Muscle layer of colon (tissue), 2 donors: ENCODE measurements at regions not wholly inside any gene's neighbourhood (a gene's known extent, or its start where the extent isn't known, plus 50 kb on each side); places are given as distances from the start of the nearest gene placed in this dataset.

Experiments
- H3K27ac ChIP-seq: one replicate; pipeline ENCODE4 v1.7.0; 2013; ENCODE audit warnings: low read depth, mild to moderate bottlenecking, low read length, moderate library complexity
- H3K27me3 ChIP-seq, 2 donors: one replicate each; pipeline ENCODE4 v1.7.0; 2013; ENCODE audit warnings: low read length in 2 of 2, mild to moderate bottlenecking in 2 of 2; ENCODE audit not compliant: insufficient read depth in 2 of 2, control insufficient read depth in 1 of 2
- H3K36me3 ChIP-seq: one replicate; pipeline ENCODE4 v1.7.0; 2013; ENCODE audit warnings: mild to moderate bottlenecking, low read length; ENCODE audit not compliant: insufficient read depth
- H3K4me1 ChIP-seq: one replicate; pipeline ENCODE4 v1.7.0; 2013; ENCODE audit warnings: mild to moderate bottlenecking, low read length; ENCODE audit not compliant: insufficient read depth
- H3K4me3 ChIP-seq, 2 donors: one replicate each; pipeline ENCODE4 v1.7.0; 2013; ENCODE audit warnings: low read length in 2 of 2, low read depth in 1 of 2, mild to moderate bottlenecking in 1 of 2, moderate library complexity in 1 of 2
- H3K9ac ChIP-seq: one replicate; pipeline ENCODE4 v1.7.0; 2013; ENCODE audit warnings: low read length
- H3K9me3 ChIP-seq: one replicate; pipeline ENCODE4 v1.7.0; 2013; ENCODE audit warnings: mild to moderate bottlenecking, low read length
- donor health status: abdominal sarcoma.
- donor health status: Adenocarcinoma of cecum.

- no peaks in the 10 kb centered on the region for H3K4me1 ChIP-seq
- no peaks in the 10 kb centered on the region for H3K36me3 ChIP-seq
- H3K9me3 ChIP-seq: no peaks in the 10 kb centered on the region
- H3K27ac ChIP-seq: no peak overlapping the region
- H3K9ac ChIP-seq: no peak overlapping the region
- no peak overlapping the region for H3K4me3 ChIP-seq
- no peaks in the 10 kb centered on the region for H3K27me3 ChIP-seq
Observed at GRCh38 chr13:34044660-34045080, 226.7 kb downstream of the RFC3 start.

DNA sequence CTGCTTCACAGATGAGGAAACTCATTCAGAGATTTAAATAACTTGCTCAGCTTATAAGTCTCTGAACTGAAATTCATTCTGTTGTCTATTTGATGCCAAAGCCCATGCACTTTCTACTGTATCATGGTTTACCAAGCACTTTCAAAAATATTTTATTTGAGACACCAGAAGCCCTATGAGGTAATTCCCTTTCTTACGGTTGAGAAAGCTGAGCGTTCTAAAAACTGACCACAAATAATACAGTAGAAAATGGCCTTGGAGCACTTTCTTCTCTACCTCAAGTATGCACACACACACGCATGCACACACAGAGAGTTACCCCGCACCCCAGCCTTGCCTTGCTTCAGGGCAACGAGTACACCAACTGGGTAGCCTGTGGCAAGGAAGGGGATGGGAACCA is 228.5 kb downstream of the RFC3 start:
- no peak overlapping the region for H3K9ac ChIP-seq
- H3K27me3 ChIP-seq: no peaks in the 10 kb centered on the region
- H3K4me1 ChIP-seq: no peaks in the 10 kb centered on the region
- H3K9me3 ChIP-seq: no peaks in the 10 kb centered on the region
- no peak overlapping the region for H3K4me3 ChIP-seq
- H3K27ac ChIP-seq: no peak overlapping the region
- no peaks in the 10 kb centered on the region for H3K36me3 ChIP-seq

- Histone ChIP-seq H3K4me3 (no peak overlapping the region), H3K27me3 (no peaks in the 10 kb centered on the region), H3K27ac (no peak overlapping the region), H3K9ac (no peak overlapping the region), H3K9me3 (no peaks in the 10 kb centered on the region), H3K4me1 (no peaks in the 10 kb centered on the region), H3K36me3 (no peaks in the 10 kb centered on the region)
Observed at GRCh38 chr13:34048652-34049051, 230.7 kb downstream of the RFC3 start.

GRCh38 chr13:34056733-34057258 is 238.8 kb downstream of the RFC3 start:
- H3K27me3 ChIP-seq: no peaks in the 10 kb centered on the region
- no peak overlapping the region for H3K27ac ChIP-seq

DNA sequence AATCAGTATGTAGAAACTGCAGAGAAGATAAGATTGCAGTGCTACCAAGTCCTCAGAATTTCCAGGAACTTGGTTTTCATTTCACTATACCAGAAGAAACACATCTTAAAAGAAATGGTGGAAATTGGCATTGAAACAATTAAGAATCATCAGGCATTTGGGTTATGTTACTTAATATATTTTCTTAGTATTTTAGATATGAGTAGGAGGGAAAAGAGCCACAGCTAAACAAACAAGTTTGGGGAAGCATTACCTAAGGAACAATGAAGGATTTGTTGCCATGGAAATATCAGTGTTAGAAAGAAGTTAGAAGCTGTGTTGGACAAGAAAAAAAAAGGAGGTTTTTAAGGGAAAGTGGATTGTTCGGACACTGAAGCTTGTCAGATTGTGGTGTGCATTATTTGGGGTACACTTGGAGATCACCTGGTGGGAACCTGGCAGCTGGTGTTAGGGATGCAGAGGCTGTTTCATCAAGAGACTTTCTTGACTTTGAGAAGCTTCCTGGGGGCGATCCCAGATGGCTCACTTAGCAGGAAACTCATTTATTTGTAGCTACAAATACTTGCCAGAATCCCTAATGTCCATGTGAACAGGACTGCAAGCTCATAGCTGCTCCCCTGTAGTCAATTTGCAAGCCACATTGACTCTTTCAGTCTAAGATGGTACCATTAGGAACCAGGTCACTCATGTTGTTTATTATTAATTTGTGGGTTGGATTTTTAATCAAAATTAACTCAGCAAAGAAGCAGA is 246.7 kb downstream of the RFC3 start:
- Histone ChIP-seq H3K4me3 (no peak overlapping the region), H3K9ac (no peak overlapping the region), H3K27me3 (no peaks in the 10 kb centered on the region), H3K9me3 (no peaks in the 10 kb centered on the region), H3K4me1 (no peaks in the 10 kb centered on the region), H3K36me3 (no peaks in the 10 kb centered on the region), H3K27ac (no peak overlapping the region)

More at GRCh38 chr13:34056733-34057258, 238.8 kb downstream of the RFC3 start:
- H3K4me3 ChIP-seq: no peak overlapping the region
- no peaks in the 10 kb centered on the region for H3K36me3 ChIP-seq
- H3K4me1 ChIP-seq: no peaks in the 10 kb centered on the region
- no peak overlapping the region for H3K9ac ChIP-seq
- H3K9me3 ChIP-seq: no peaks in the 10 kb centered on the region

DNA sequence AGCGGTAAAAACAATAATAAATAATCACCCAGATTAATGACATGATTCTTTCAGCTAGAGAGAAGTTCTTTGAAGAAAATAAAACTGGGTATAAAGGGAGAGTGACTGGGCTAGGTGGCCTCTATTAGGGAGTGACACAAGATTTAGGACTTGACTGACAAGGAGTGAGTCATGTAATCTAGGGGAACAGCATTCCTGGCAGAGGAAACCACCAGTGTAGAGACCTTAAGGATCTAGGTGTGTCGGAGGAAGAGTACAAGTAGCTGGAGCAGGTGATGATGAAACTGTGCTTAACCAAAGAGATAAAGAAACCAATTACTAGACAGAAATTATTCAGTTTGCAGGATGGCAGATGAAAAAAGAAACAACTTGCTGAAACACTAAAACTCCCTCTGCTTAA is 248.0 kb downstream of the RFC3 start:
- no peak overlapping the region for H3K4me3 ChIP-seq
- no peak overlapping the region for H3K27ac ChIP-seq
- no peak overlapping the region for H3K9ac ChIP-seq
- no peaks in the 10 kb centered on the region for H3K27me3 ChIP-seq
- no peaks in the 10 kb centered on the region for H3K4me1 ChIP-seq
- H3K36me3 ChIP-seq: no peaks in the 10 kb centered on the region
- H3K9me3 ChIP-seq: no peaks in the 10 kb centered on the region

DNA sequence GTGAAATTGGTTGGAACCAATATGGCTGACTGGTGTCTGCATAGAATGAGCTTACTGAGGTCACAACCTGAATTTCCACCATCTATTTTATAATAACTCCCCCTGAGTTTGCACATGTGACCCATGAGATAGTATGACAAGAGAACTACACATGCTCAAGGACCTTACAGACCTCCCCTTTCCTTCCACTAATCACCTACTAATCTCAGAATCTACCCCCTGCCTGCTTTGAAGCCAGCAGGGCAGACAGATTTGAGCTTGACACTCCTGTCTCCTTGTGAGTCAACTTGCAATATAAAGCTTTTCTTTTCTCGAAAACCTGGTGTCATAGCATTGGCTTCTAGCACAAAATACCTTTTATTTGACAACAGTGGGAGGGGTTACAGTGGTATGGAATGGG is 248.4 kb downstream of the RFC3 start:
- no peaks in the 10 kb centered on the region for H3K4me1 ChIP-seq
- no peak overlapping the region for H3K27ac ChIP-seq
- H3K36me3 ChIP-seq: no peaks in the 10 kb centered on the region
- no peak overlapping the region for H3K9ac ChIP-seq
- no peaks in the 10 kb centered on the region for H3K9me3 ChIP-seq
- no peak overlapping the region for H3K4me3 ChIP-seq
- H3K27me3 ChIP-seq: no peaks in the 10 kb centered on the region

GRCh38 chr13:34070006-34070405 is 252.1 kb downstream of the RFC3 start:
- no peaks in the 10 kb centered on the region for H3K9me3 ChIP-seq
- no peaks in the 10 kb centered on the region for H3K4me1 ChIP-seq
- no peak overlapping the region for H3K9ac ChIP-seq
- H3K36me3 ChIP-seq: no peaks in the 10 kb centered on the region
- H3K4me3 ChIP-seq: no peak overlapping the region
- H3K27ac ChIP-seq: no peak overlapping the region
- H3K27me3 ChIP-seq: no peaks in the 10 kb centered on the region

- Histone ChIP-seq H3K27me3 (no peaks in the 10 kb centered on the region), H3K36me3 (no peaks in the 10 kb centered on the region), H3K4me3 (no peak overlapping the region), H3K27ac (no peak overlapping the region), H3K9me3 (no peaks in the 10 kb centered on the region), H3K4me1 (no peaks in the 10 kb centered on the region), H3K9ac (no peak overlapping the region)
Observed at GRCh38 chr13:34070544-34071303, 252.8 kb downstream of the RFC3 start.

DNA sequence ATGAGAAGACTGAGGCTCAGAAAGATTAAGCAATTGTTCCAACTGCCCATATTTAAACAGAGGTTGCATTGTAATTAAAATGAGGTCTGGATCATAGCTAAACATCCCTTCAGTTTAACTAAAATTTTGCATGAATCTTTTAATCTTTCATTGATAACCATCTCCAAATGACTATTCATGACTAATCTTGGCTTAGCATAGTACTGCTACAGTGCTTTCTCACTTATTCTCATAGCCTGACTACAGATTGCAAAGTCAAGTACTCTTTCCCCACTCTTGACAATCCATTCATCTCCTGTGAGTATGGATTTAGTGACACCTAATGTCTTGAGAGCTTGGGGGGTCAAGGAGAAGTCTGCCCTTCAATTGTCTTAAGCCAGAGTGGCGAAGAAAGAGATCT is 258.4 kb downstream of the RFC3 start:
- H3K27ac ChIP-seq: no peak overlapping the region
- no peaks in the 10 kb centered on the region for H3K36me3 ChIP-seq
- H3K9ac ChIP-seq: no peak overlapping the region
- no peaks in the 10 kb centered on the region for H3K27me3 ChIP-seq
- H3K9me3 ChIP-seq: no peaks in the 10 kb centered on the region
- H3K4me3 ChIP-seq: no peak overlapping the region
- peaks cover 8% of the 10 kb centered on the region for H3K4me1 ChIP-seq

- Histone ChIP-seq H3K36me3 (no peaks in the 10 kb centered on the region), H3K27me3 (no peaks in the 10 kb centered on the region), H3K4me3 (no peak overlapping the region), H3K9ac (no peak overlapping the region), H3K9me3 (no peaks in the 10 kb centered on the region), H3K4me1 (peaks cover 8% of the 10 kb centered on the region), H3K27ac (no peak overlapping the region)
Observed at GRCh38 chr13:34076943-34077703, 259.2 kb downstream of the RFC3 start.
